Stimulated activated CD4-positive, alpha-beta T cell treated with anti-CD3 and anti-CD28 coated beads, Interleukin-2, amount 100 ng/mL, for 48 hours (primary cell): ENCODE measurements at regions not wholly inside any gene's neighbourhood (a gene's known extent, or its start where the extent isn't known, plus 50 kb on each side); places are given as distances from the start of the nearest gene placed in this dataset.
"Not testable (repeated sequence)": the region's sequence is repeated elsewhere in the genome, so short reads cannot be mapped to it uniquely, and the experiment has no call there.

Experiments used
- DNase-seq, 2 donors: peaks; one replicate each; pipeline ENCODE4 v3.0.0-alpha.2; 2020

DNA sequence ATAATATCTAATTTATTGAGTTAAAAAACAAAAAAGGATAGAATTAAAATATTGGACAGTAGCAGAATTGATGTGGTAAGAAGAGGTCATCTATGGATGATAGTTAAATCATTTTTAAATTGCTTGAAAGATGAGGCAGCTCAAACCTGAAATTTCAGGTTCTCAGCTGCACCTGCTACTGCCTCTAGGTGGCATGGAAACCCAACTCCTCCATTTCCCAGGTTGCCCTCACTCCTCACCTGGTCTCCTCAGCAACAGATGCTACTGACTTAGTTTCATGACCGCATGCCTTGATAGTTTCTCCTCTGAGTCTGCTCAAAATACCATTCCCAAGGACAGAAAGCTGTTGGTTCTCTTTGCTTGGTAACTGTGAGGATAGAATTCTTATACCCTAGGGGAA, 148.1 kb downstream of the ABHD5 start:
- no peak for DNase-seq

DNA sequence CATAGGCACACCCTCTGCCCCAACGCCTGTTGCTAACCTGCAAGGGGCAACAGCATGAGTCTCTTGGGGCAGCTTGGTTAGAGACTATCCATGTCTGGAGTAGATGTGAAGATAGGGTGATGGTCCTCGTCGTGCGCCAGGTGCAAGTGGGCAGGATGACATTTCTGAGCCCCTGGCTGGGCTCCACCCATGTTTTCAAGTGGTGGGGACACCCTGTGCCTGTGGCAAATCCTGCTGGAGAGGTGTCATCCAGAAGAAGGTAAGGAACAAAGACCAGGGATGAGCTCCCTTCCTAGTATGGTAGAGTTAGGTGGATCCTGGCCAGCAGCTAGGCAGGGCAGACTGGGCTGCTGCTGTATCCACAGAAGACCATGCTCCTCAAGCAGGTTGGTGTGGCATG, 152.6 kb downstream of the ABHD5 start:
- DNase-seq: no peak

DNA sequence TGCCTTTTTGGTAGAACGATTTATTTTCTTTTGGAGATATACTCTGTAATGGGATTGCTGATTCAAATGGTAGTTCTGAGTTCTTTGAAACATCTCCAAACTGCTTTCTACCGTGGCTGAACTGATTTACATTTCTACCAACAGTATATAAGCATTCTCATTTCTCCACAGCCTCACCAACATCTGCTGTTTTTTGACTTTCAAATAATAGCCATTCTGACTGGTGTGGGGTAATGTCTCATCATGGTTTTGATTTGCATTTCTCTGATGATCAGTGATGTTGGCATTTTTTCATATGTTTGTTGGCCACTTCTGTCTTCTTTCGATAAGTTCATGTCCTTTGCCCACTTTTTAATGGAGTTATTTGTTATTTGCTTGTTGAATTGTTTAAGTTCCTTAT, 154.0 kb downstream of the ABHD5 start:
- no peak for DNase-seq

DNA sequence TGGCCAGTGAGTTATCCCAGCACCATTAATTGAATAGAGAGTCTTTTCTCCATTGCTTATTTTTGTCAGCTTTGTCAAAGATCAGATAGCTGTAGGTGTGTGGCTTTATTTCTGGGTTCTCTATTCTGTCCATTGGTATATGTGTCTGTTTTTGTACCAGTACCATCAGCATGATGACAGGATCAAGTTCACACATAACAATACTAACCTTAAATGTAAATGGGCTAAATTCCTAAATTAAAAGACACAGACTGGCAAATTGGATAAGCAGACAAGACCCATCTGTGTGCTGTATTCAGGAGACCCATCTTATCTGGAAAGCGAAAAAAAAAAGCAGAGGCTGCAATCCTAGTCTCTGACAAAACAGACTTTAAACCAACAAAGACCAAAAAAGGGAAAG, 154.8 kb downstream of the ABHD5 start:
- not testable (repeated sequence) for DNase-seq

DNA sequence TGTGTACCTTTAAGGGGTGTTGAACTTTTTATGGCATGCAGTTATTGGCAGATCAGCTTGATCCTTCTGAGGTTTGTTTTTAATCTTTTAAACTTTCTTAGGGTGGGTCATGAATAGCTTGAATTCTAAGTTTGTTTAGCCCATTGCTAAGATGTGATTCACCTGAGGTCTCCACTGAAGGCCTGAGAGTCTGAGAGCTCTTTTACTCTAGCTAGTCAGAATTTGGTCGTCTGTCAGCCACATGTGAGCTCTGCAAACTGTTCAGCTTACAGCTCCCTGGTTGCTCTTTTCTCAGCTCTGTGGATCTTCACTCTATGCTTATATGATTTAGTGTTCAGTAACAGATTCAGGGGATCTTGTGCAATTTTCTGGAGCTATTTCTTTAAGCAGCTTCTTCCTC, 161.3 kb downstream of the ABHD5 start:
- DNase-seq: no peak

DNA sequence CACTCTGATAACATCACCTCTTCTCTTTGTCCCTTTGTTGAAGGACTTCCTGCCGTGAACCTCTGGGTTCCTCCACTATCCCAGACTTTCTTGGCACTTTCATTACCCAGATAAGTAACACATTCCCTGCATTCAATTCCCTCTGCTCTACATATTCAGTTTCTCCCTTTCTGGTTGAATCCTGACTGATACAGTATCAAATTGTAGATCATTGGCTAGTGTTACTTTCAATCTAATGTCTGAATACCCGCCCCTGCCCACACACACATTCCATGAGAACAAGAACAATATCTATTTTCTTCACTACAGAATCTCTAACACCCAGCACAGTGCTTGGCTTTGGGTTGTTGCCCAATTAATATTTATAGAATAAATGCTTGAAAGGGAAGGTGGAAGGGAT, 163.5 kb downstream of the ABHD5 start:
- no peak for DNase-seq

DNA sequence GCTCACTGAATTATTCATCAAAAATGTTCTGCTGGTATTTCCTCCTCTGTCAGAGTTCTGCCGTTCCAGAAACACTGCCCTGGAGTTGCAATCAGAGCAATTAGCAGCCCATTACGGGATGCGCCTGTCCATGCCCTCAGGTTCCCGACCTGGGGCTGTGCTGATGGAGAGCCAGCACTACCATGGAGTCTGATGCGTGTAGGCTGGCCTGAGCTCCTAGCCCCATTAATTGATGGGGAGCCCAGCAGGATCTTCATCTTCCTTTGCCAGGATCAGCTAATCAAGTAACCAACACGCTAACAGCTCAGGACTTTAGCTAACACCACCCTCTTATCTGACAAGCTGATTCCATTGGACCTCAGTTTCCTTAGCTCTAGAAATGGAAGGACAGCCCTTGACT, 164.2 kb downstream of the ABHD5 start:
- DNase-seq: no peak

DNA sequence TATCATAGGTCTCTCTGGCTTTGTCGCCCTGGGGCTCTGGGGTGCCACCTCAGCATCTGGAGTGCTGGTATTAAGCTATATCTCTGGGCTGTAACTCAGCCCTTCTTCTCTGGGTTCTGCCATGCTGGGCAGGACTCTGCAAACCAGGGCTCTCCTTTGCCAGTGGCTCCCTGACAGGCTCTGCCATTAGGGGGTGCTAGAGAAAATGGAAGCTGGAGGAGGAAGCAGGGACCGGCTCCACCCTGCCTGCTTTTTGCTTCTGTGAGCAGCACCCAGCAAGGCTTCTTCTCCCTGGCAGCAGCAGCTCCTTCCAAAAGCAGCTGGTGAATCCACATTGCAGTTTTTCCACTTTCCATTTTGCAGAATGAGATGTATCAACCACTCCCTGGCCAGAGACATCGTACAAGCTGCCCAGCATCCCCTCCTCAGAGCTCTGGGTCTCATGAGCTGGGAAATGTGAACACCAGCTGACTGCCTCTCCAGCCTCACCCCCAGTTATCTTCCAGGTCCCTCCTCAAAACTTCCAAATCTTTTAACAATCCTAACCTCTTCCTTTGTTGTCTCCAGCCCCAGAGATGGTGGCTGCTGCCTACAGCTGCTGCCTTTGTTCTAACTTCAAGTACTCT, 165.0 kb downstream of the ABHD5 start:
- peak; percentile 32 to 39 for DNase-seq

DNA sequence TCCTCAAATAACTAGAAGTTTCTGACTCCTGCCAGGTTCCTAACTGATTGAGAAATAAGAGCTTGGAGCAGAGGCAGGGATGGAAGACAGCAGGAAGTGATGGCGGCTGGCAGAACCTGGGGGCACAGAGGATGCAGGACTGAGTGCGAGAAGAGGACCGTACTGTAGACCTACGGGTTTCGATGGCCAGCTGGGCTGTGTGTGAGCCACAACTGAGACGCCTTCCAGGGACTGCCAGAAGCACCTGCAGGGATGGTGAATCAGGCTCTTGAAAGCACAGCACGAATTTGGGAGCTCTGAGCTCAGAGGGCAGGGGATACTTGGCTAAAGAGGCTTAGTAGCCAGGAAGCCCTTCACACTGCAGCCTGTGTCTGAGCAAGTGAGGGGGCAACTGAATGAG, 165.6 kb downstream of the ABHD5 start:
- DNase-seq: no peak

DNA sequence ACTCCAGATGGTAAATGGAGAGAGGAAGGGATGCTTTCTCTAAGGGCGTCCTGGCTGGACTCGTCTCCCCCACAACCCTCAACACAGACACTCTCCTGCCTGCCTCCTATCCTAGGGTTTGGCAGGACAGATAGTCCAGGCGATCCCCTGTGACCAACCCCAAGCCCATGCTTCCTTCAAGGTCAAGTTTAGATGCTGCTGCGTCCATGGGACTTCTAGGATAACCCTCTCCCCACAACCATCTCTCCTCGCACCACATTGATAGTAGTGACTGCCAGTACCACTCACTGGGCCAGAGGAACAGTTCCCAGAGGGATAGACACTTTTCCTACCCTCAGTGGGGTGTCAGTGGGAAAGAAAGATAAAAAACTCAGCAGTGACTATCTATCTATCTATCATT, 166.0 kb downstream of the ABHD5 start:
- no peak for DNase-seq

DNA sequence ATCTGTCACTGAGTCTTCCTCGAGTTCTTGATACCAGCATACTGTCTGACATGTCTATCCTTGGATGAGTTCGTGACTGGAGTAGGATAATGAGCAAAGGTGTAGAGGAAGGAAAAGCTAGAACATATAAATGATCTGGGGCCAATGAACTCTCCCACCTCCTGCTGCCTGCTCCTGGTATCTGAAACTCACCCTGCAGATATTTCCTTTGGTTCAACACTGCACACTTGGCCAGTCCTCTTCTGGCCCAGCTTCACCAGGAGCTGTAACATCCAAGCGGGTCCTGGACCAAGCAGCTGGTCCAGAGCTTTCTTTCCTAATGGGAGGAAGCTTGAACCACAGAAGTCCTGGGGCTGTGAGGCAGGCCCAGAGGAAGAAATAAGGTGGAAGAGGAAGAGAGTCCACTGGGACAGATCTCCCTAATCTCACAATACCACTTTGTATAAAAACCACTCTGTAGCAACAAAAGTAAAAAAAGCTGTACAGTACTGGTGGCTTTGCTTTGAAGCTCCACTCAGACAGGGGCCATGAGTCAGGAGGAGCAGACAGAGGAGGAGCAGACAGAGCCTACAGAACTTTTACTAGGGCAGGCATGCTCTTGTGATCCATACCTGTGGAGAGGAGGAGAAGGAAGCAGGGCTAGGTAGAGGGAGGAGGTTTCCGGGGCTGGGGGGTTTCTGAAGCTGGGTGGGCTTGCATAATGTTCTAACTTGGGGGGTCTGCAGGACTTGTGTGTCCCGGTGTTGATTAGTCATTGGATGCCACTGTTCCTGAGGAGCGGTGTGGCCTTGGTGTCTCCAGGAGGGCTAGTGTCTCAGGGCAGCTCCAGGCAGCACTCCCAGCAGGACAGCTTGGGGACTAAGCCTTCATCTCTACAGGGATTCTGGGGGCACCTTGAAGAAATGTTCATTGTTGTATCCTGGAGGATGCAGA, 166.9 kb downstream of the ABHD5 start:
- no peak for DNase-seq

DNA sequence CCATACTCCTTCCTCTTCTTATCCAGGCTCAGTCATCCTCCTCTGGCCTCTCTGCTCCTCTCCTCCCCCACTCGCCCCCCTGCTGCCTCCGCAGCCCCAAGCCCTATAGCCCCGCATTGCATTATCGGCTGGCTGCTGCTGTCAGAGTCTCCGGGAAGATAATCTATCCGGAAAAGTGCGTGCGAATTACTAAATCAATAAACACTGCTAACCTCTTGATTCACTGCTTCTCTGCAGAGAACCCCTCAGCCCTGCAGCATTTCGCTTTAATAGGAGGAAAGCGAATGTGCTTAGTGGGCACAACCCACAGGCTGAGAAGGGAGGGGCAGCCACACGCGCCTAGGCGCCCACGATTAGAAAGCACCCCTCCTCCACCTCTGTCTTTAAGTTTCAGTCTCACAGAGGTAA, 167.6 kb downstream of the ABHD5 start:
- DNase-seq: no peak

DNA sequence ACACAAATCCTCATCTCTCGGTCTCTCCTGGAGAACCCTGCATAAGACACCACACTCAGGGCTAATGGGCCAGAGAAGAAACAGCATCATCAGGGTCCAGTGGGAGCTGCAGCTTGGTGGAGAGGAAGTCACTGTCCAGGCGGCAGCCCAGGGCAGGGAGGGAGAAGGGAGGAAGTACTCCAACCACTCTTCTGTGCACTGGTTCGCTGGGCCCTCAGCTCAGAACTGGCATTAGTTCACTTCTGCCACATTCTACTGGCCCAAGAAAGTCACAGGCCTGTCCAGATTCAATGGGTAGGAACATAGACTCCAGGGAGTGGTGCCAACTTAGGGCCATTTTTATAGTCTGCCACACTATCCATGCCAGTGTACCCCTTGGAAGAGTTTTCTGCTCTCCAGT, 169.0 kb downstream of the ABHD5 start:
- DNase-seq: no peak

DNA sequence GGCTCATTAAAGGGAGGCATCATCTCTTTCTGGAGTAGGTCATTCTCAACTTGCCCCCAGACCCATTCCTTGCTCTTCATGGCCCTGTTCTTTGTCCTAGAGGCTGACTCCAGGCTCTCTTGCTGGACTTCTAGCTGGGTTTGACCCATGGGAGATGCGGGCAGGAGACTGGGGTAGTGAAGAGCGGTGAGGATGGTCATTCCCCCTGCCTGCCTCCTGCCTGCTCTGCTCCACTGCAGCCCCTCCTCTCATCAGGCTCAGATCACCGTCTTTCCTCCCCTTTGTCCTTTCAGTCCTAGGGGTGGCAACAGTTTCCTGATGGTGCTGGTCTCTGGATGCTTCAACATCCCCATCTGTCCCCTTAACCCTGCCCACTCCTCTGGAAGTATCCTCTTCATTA, 170.9 kb downstream of the ABHD5 start:
- no peak for DNase-seq

DNA sequence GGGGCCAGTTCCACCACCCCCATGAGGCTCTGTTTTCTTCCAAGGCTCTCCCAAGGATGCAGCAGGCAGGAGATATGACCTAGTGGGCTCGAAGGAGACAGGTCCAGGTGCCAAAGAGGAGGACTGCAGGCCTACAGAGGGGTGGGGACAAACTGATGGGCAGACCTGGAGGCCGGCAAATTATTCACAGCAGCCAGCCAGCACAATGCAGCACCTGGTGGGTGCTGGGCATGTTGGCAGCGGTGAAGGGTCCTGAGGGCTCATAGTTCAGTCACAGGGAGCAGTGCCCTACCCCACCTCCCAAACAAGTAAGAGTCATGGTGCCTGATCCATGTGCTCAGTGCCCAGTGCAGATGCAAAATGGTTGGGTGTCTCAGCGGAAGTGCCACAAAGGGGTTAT, 171.7 kb downstream of the ABHD5 start:
- DNase-seq: no peak

DNA sequence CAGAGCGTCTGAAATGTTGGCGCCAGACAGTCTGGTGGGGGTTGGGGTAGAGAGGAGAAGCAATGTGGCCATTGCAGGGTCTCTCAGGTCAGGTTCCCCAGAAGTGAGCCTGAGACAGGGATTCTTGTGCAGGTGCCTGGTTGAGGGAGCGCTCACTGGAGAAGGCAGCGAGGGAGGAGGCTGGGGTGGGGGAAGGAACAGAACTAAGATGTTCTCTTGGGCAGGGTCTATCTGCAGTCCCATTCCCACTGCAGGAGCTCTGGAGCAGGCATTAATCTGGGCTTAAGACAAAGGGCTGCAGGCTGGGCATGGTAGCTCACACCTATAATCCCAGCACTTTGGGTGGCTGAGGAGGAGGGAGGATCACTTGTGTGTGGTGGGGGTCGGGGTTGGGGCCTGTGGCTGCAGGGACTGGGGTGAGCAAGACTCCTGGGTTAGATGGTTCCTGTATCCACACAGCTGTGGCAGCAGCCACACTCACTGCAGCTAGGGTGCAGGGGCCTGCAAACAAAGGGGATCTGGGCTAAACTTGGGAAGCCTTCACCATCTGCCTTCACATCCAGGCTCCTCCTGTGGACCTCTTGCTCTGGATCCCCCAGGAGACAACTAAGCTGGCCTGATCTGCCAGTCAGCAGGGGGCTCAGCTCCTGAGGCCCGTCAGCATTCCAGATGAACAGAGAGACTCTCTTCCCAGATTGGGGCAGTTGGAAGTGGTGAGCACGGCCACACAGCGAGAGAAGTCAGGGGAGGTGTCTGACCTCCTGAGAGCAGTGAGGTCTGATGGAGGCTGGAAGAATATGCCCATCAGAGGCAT, 172.5 kb downstream of the ABHD5 start:
- DNase-seq: no peak

DNA sequence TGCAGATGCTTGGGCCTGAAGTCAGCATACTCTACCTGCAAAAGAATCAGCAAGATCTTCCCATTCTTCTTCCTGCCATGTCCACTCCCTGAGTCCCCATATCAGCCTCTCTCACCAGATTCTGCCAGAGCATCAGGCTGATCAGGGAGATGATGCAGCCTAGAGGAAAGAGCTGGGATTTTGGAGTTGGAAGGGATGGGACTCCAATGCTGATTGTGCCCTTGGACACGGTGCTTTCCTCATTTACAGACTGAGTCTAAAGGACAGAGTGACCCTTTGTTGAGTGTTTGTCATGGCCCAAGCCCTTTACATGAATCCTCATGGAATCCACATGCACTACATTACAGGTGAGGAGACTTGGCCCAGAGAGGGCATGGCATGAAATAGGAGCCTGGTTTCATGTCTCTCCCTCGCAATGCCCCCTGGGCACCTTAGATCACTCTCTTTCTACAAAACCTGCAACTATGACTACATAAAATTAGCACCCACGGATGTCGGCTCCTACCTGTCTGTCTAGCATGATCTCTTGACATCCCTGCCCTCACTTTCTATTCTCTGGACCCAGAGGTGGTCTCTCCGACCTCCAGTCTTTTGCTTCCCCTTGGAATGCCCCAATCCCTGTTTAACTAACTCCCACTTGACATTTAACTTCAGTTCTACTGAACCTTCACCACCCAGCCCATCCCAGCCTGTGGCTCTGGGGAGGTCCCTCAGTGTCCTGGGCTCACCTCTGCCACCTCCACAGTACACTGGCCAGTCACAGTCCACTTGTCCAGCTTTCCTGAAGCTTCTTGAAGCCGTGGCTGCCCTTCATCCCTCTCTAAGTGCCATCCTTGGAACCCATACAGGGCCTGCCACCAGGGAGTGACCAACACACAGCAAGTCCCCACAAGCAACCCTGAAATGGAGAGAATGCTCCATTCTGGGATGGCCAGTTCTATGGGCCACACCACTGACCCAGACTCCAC, 173.5 kb downstream of the ABHD5 start:
- no peak for DNase-seq

DNA sequence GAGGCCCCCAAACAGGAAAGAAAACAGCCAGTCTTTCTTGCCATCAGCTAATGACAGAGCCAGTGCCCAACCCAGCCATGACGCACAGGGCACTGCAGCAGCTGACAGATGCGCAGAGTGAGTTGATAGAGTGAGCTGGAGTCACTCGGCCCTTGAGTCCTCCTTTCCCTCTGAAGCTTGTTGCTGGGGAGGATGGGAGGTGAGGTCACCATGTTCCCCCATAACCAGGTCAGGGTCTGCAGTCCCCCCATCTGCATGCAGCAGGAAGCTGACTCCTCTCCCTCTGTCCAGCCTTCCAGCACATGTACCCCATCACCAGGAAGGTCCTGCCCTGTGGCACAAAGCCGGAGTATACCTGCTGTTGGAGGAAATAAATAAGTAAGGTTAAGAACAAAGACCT, 174.6 kb downstream of the ABHD5 start:
- DNase-seq: no peak

DNA sequence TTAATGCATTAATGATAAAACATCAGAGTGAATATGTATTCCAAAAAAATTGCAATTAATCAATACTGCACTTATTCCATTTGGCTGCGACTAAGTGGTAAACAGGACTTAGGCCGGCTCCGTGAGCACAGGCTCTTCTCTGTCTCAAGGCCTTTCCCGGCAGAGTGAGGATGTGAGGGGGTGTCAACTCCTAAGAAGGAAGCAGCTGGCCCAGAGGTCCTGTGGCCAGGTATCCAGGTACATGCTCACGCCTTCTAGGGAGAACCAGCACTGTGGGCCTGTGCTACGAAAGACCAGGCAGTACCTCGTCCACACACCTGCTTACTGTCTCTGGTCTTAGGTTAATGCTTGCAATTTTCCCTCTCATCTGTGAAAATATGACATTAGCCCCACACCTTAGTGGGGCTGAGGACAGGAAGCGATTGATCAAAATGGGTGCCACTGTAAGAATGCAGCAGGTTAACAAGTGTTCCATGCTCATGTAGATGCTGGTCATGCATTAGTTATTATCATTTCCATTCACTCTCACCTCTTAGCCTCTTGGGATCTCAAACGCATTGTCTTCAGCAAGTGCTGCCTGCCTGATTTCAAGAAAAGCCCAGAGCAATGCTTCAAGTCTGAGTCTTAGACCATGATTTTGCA, 175.3 kb downstream of the ABHD5 start:
- DNase-seq: no peak

DNA sequence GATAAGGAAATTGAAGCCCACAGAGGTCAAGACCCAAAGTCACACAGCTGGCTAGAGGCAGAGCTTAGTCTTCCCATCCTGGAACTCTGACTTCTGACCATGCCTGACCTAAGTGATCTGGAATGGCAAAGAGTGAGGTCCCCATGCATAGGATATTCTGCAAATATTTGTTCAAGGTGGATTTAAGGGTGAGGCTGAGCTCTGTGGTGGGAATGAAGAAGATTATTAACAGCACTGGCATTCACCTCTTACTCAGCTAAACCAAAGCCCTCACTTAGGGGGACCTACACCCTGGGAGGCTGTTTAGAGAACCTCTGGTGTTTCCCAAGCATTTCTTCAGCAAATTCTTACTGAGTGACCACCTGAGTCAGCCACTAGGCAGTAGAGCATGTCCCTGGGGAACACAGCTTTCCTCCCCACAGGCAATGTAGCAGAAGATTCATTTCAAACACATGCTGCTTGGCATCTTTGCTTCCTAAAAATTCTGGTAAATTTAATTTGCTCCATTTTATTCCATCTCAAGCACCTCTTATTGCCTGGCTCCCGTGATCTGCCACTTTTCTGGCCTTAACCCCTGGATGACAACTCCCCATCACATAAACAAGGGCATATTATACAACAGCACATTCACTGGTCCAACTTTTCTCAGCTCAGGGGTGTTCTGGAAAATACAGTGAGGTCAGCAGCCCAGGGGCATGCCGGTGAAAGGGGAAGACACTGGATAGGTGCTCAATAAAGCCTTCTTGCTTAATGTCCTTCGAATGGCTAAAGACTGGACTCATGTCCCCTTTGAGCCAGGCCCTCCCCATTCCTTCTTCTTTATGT, 176.0 kb downstream of the ABHD5 start:
- DNase-seq: no peak
